ENCODE measurements at regions not wholly inside any gene's neighbourhood (a gene's known extent, or its start where the extent isn't known, plus 50 kb on each side); places are given as distances from the start of the nearest gene placed in this dataset.

DNA sequence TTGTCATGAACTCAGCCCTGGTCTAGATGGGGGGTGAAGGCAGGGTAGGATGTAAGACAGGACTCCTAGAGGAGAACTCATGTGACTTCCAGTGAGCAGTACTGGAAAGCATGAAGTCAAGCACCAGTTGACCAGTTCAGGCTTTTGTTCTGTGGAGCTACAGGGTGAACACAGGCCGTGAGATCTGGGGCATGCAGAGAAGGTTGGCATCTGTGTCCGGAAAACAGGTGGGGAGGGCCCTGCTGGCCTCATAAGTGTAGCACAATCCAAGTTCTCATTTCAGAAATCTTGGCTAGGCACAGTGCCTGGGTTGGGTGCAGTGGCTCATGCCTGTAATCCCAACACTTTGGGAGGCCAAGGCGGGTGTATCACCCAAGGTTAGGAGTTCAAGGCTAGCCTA, 50.9 kb upstream of the SPATS2L start:
- TF ChIP-seq, protein P1, sequence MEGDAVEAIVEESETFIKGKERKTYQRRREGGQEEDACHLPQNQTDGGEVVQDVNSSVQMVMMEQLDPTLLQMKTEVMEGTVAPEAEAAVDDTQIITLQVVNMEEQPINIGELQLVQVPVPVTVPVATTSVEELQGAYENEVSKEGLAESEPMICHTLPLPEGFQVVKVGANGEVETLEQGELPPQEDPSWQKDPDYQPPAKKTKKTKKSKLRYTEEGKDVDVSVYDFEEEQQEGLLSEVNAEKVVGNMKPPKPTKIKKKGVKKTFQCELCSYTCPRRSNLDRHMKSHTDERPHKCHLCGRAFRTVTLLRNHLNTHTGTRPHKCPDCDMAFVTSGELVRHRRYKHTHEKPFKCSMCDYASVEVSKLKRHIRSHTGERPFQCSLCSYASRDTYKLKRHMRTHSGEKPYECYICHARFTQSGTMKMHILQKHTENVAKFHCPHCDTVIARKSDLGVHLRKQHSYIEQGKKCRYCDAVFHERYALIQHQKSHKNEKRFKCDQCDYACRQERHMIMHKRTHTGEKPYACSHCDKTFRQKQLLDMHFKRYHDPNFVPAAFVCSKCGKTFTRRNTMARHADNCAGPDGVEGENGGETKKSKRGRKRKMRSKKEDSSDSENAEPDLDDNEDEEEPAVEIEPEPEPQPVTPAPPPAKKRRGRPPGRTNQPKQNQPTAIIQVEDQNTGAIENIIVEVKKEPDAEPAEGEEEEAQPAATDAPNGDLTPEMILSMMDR (IDR thresholded peaks at IDR 0.05) = no peak
- TF ChIP-seq EZH2 (IDR thresholded peaks at IDR 0.05; ENCODE audit: borderline replicate concordance, insufficient read depth, low read depth, low read length, poor library complexity, severe bottlenecking) = no peak

All from B cell (primary cell).